ENCODE measurements at regions not wholly inside any gene's neighbourhood (a gene's known extent, or its start where the extent isn't known, plus 50 kb on each side); places are given as distances from the start of the nearest gene placed in this dataset.

DNA sequence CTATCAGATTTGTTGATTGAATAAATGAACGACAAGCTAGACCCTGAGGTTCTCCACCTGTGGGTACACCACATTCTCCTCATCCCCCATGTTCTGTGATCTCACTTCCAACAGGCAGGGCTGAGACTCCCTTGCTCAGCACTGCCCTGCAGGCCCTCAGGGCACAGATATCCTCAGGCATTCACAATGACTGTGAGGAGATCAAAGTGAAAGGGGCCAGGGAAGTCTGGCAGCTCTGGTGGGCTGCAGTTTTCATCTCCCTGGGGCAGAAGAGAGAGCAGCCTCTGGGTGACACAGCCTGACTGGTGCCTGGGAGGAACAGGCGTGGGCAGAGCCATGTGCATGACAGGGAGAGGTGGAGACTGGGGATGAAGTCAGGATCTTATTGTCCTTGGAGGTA, 142.4 kb upstream of the C9orf72 start:
- DNase-seq (ENCODE audit: low spot score) (no peak), ATAC-seq (no peak), FAIRE-seq (no peak)
- Histone ChIP-seq H3K9me3 (ENCODE audit: low read length) (no peaks in the 10 kb centered on the region), H3K79me2 (ENCODE audit: insufficient read depth, low read length) (no peaks in the 10 kb centered on the region), H3K4me1 (ENCODE audit: insufficient read depth, low read length) (no peaks in the 10 kb centered on the region), H3K36me3 (replicated peaks in 1 of 2; ENCODE audit: control insufficient read depth in 1 of 2, insufficient read depth in 2 of 2, low read length in 2 of 2) (no peaks in the 10 kb centered on the region), H3K4me3 (replicated peaks in 1 of 3; ENCODE audit: insufficient read depth in 1 of 3, low read depth in 2 of 3, low read length in 3 of 3) (no peak overlapping the region), H4K20me1 (ENCODE audit: insufficient read depth, low read length) (no peaks in the 10 kb centered on the region), H3K4me2 (ENCODE audit: low read depth, low read length) (no peak overlapping the region), H3K9ac (ENCODE audit: insufficient read depth, low read depth, low read length) (no peak overlapping the region), H3K27me3 (ENCODE audit: control insufficient read depth in 1 of 2, insufficient read depth in 2 of 2, low read length in 2 of 2) (no peaks in the 10 kb centered on the region), H2AFZ (ENCODE audit: low read length) (no peak overlapping the region), H3K27ac (ENCODE audit: extremely low read length, insufficient read depth, low read length) (no peak overlapping the region)
- TF ChIP-seq WIZ (CRISPR knock-in tag; IDR thresholded peaks at IDR 0.05), result no peak
- TF ChIP-seq NFE2L2 (IDR thresholded peaks at IDR 0.05; ENCODE audit: low read length), result no peak
- TF ChIP-seq ZNF451 (CRISPR knock-in tag; IDR thresholded peaks at IDR 0.05), result no peak
- TF ChIP-seq SAFB2 (CRISPR knock-in tag; IDR thresholded peaks at IDR 0.05; ENCODE audit: borderline replicate concordance, low read depth), result no peak
- no peak for TF ChIP-seq RFX1 (IDR thresholded peaks at IDR 0.05)
- TF ChIP-seq GABPB1 (CRISPR knock-in tag; IDR thresholded peaks at IDR 0.05), result no peak
- TF ChIP-seq AGO2 (optimal IDR thresholded peaks at IDR 0.05; ENCODE audit: low read depth, low read length), result no peak
- TF ChIP-seq, protein P1, sequence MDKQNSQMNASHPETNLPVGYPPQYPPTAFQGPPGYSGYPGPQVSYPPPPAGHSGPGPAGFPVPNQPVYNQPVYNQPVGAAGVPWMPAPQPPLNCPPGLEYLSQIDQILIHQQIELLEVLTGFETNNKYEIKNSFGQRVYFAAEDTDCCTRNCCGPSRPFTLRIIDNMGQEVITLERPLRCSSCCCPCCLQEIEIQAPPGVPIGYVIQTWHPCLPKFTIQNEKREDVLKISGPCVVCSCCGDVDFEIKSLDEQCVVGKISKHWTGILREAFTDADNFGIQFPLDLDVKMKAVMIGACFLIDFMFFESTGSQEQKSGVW (CRISPR knock-in tag; IDR thresholded peaks at IDR 0.05; ENCODE audit: borderline replicate concordance), result no peak
- no peak for TF ChIP-seq TFAP4 (IDR thresholded peaks at IDR 0.05; ENCODE audit: borderline replicate concordance, low read depth)
- TF ChIP-seq, protein P2, sequence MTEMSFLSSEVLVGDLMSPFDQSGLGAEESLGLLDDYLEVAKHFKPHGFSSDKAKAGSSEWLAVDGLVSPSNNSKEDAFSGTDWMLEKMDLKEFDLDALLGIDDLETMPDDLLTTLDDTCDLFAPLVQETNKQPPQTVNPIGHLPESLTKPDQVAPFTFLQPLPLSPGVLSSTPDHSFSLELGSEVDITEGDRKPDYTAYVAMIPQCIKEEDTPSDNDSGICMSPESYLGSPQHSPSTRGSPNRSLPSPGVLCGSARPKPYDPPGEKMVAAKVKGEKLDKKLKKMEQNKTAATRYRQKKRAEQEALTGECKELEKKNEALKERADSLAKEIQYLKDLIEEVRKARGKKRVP (CRISPR knock-in tag; IDR thresholded peaks at IDR 0.05), result no peak
- no peak for TF ChIP-seq ARNT2 (CRISPR knock-in tag; IDR thresholded peaks at IDR 0.05; ENCODE audit: low read depth)
- TF ChIP-seq, protein P3, sequence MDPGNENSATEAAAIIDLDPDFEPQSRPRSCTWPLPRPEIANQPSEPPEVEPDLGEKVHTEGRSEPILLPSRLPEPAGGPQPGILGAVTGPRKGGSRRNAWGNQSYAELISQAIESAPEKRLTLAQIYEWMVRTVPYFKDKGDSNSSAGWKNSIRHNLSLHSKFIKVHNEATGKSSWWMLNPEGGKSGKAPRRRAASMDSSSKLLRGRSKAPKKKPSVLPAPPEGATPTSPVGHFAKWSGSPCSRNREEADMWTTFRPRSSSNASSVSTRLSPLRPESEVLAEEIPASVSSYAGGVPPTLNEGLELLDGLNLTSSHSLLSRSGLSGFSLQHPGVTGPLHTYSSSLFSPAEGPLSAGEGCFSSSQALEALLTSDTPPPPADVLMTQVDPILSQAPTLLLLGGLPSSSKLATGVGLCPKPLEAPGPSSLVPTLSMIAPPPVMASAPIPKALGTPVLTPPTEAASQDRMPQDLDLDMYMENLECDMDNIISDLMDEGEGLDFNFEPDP (CRISPR knock-in tag; conservative IDR thresholded peaks at IDR 0.05), result no peak
- TF ChIP-seq HMG20B (CRISPR knock-in tag; conservative IDR thresholded peaks at IDR 0.05), result no peak
- no peak for TF ChIP-seq ZNF850 (CRISPR knock-in tag; conservative IDR thresholded peaks at IDR 0.05)
- TF ChIP-seq MEF2D (CRISPR knock-in tag; IDR thresholded peaks at IDR 0.05), result no peak
- no peak for TF ChIP-seq BRD4 (CRISPR knock-in tag; IDR thresholded peaks at IDR 0.05)
- no peak for TF ChIP-seq YEATS2 (CRISPR knock-in tag; IDR thresholded peaks at IDR 0.05; ENCODE audit: borderline replicate concordance)
- no peak for TF ChIP-seq PCBP2 (optimal IDR thresholded peaks at IDR 0.05; ENCODE audit: low read depth, low read length, poor library complexity, severe bottlenecking)
- TF ChIP-seq ADNP (CRISPR knock-in tag; IDR thresholded peaks at IDR 0.05), result no peak
- no TSS peak for BruUV-seq (replicated peaks)
- intact Hi-C loops (cut with micrococcal nuclease; ENCODE audit: unreplicated experiment), result no loop called here
- ChIA-PET CTCF (ENCODE audit: low intra/inter-chr PET ratio, low total read pairs) (no interaction called here), POLR2A (no interaction called here)
- in situ Hi-C loops (cut with HindIII; ENCODE audit: extremely low pct_ligation_motif_present, low pct_unique_long_range_greater_than_20kb), result no loop called here
- 7% methylated on average over 2 of the region's 2 CpGs for WGBS (ENCODE audit: low lambda C conversion rate)
